B cell (primary cell): ENCODE measurements at regions not wholly inside any gene's neighbourhood (a gene's known extent, or its start where the extent isn't known, plus 50 kb on each side); places are given as distances from the start of the nearest gene placed in this dataset.

ENCODE experiments used
- ATAC-seq: fragments of 200-7000 bp; cut with Tn5 transposase; one replicate; pipeline ENCODE4 v1.10.0; 2021; ENCODE audit warnings: low read depth, mild to moderate bottlenecking, moderate number of reproducible peaks, moderate library complexity
- CTCF ChIA-PET: fragments of 350-600 bp; sonication (Branson Sonifier 250); formaldehyde crosslinking; loops from one replicate; lab custom pipeline; 2021; ENCODE audit warnings: antibody characterized with exemption, inconsistent platforms; lab: Charles Lee
- POLR2A ChIA-PET: fragments of 350-600 bp; sonication (Branson Sonifier 250); formaldehyde crosslinking; loops from one replicate; lab custom pipeline; 2021; ENCODE audit warnings: antibody characterized with exemption; lab: Charles Lee
- DNase-seq: peaks from one replicate; pipeline ENCODE4 v3.0.0; 2013
- H2AFZ ChIP-seq: 2 replicates; pipeline ENCODE4 v1.6.1; 2012; ENCODE audit warnings: mild to moderate bottlenecking, low read depth, low read length; ENCODE audit not compliant: insufficient read depth, poor library complexity, severe bottlenecking
- H3K27ac ChIP-seq, 2 donors: 1 replicate in 1 of 2; 2 replicates in 1 of 2; pipeline ENCODE4 v1.5.1; 2012 to 2013; ENCODE audit warnings: low read length in 2 of 2, mild to moderate bottlenecking in 2 of 2, moderate library complexity in 1 of 2
- H3K27me3 ChIP-seq, 4 experiments: fragments of 200-600 bp in 1 of 4; sonication (generic) in 1 of 4; replicated peaks in 1 of 4; 1 replicate in 2 of 4; 2 replicates in 2 of 4; pipeline versions ENCODE4 v1.6.1 to v1.7.0; 2013 to 2016; ENCODE audit warnings: low read length in 3 of 4, mild to moderate bottlenecking in 2 of 4, mixed read lengths in 1 of 4, moderate library complexity in 1 of 4; ENCODE audit not compliant: insufficient read depth in 4 of 4, control insufficient read depth in 3 of 4; ENCODE audit errors: control extremely low read depth in 1 of 4
- H3K36me3 ChIP-seq, 2 experiments: replicated peaks in 1 of 2; 1 replicate in 1 of 2; 2 replicates in 1 of 2; pipeline versions ENCODE4 v1.6.1 to v1.7.1; 2013; ENCODE audit warnings: low read length in 1 of 2; ENCODE audit not compliant: insufficient read depth in 2 of 2, control insufficient read depth in 1 of 2; ENCODE audit errors: control extremely low read depth in 1 of 2, extremely low read depth in 1 of 2
- H3K4me1 ChIP-seq, 2 donors: fragments of 200-600 bp in 1 of 2; sonication (generic) in 1 of 2; 1 replicate in 1 of 2; 2 replicates in 1 of 2; pipeline versions ENCODE4 v1.5.1 to v1.6.1; 2013 to 2017; ENCODE audit warnings: low read length in 2 of 2; ENCODE audit not compliant: control insufficient read depth in 2 of 2, insufficient read depth in 2 of 2
- H3K4me2 ChIP-seq: replicated peaks from 2 replicates; pipeline ENCODE3; 2012; ENCODE audit warnings: mild to moderate bottlenecking, low read depth, low read length; ENCODE audit not compliant: poor library complexity, severe bottlenecking
- H3K4me3 ChIP-seq, 5 experiments: fragments of 200-600 bp in 1 of 5; sonication (generic) in 1 of 5; 1 replicate in 3 of 5; 2 replicates in 2 of 5; pipeline versions ENCODE4 v1.5.1 to v1.7.0; 2011 to 2016; ENCODE audit warnings: low read length in 4 of 5, mild to moderate bottlenecking in 4 of 5, low read depth in 2 of 5, control low read depth in 1 of 5, moderate library complexity in 1 of 5; ENCODE audit not compliant: insufficient read depth in 1 of 5; ENCODE audit errors: control extremely low read depth in 1 of 5, extremely low read depth in 1 of 5
- H3K79me2 ChIP-seq: fragments of 200-600 bp; sonication (generic); one replicate; pipeline ENCODE4 v1.6.0; 2016; ENCODE audit warnings: low read length; ENCODE audit not compliant: control insufficient read depth, insufficient read depth
- H3K9ac ChIP-seq: fragments of 200-600 bp; sonication (generic); 2 replicates; pipeline ENCODE4 v1.6.1; 2017; ENCODE audit warnings: mild to moderate bottlenecking, low read length, moderate library complexity
- H3K9me3 ChIP-seq, 3 donors: one replicate each; pipeline versions ENCODE4 v1.6.1 to v1.7.1; 2013; ENCODE audit warnings: low read length in 2 of 3; ENCODE audit not compliant: control insufficient read depth in 2 of 3, insufficient read depth in 1 of 3; ENCODE audit errors: control extremely low read depth in 1 of 3
- H4K20me1 ChIP-seq: 2 replicates; pipeline ENCODE4 v1.6.0; 2012; ENCODE audit warnings: mild to moderate bottlenecking, low read length; ENCODE audit not compliant: insufficient read depth, control insufficient read depth, poor library complexity, severe bottlenecking
- H3K27ac Mint-ChIP-seq: one replicate; pipeline ENCODE4 v1.8.0; 2021; ENCODE audit warnings: mixed read lengths
- H3K27me3 Mint-ChIP-seq: one replicate; pipeline ENCODE4 v1.8.0; 2021; ENCODE audit warnings: mixed read lengths
- H3K4me1 Mint-ChIP-seq: one replicate; pipeline ENCODE4 v1.8.0; 2021; ENCODE audit warnings: mixed read lengths
- H3K4me3 Mint-ChIP-seq: one replicate; pipeline ENCODE4 v1.8.0; 2021; ENCODE audit warnings: mixed read lengths
- H3K9me3 Mint-ChIP-seq: one replicate; pipeline ENCODE4 v1.8.0; 2022; ENCODE audit warnings: mixed read lengths; ENCODE audit not compliant: insufficient read depth
- CTCF ChIP-seq: fragments of 200-600 bp; IDR thresholded peaks from one replicate; pipeline ENCODE4 v1.8.0; 2022; ENCODE audit warnings: antibody characterized with exemption, mild to moderate bottlenecking
- EZH2 ChIP-seq: IDR thresholded peaks from 2 replicates; pipeline ENCODE4 v1.6.1; 2012; ENCODE audit warnings: borderline replicate concordance, low read depth, mild to moderate bottlenecking, moderate library complexity, low read length; ENCODE audit not compliant: insufficient read depth, poor library complexity, severe bottlenecking
- WGBS: methylation state at CpG from one replicate; pipeline ENCODE4 v1.1.5; 2013; ENCODE audit warnings: missing lambda C conversion rate; ENCODE audit not compliant: insufficient coverage; 5-methylcytosine and 5-hydroxymethylcytosine counted together
- intact Hi-C: fragments of 100-400 bp; cut with micrococcal nuclease; formaldehyde crosslinking; loops from one replicate; pipeline ENCODE4 v1.10.0; 2022

- DNase-seq: no peak
- Histone ChIP-seq H3K9ac (no peak overlapping the region), H3K4me3 (no peak overlapping the region), H4K20me1 (no peaks in the 10 kb centered on the region), H3K4me1 (no peaks in the 10 kb centered on the region), H3K27ac (no peak overlapping the region), H3K27me3 (no peaks in the 10 kb centered on the region), H3K4me2 (no peak overlapping the region), H3K36me3 (no peaks in the 10 kb centered on the region), H3K9me3 (no peaks in the 10 kb centered on the region), H2AFZ (no peak overlapping the region), H3K79me2 (no peaks in the 10 kb centered on the region)
- ATAC-seq: no peak
- 67% methylated on average over 1 of the region's 1 CpG for WGBS
- ChIA-PET POLR2A (no interaction called here), CTCF (no interaction called here)
- TF ChIP-seq CTCF (no peak), EZH2 (no peak)
- intact Hi-C loops: no loop called here
- Mint-ChIP-seq H3K27me3 (no peaks in the 10 kb centered on the region), H3K9me3 (no peaks in the 10 kb centered on the region), H3K27ac (no peak overlapping the region), H3K4me1 (no peaks in the 10 kb centered on the region), H3K4me3 (no peak overlapping the region)
Measured at GRCh38 chr2:72057308-72057707, 90.4 kb downstream of the CYP26B1 start.

- no peaks in the 10 kb centered on the region for H3K36me3 ChIP-seq
- H3K79me2 ChIP-seq: no peaks in the 10 kb centered on the region
- Mint-ChIP-seq H3K9me3 (no peaks in the 10 kb centered on the region), H3K27ac (no peak overlapping the region), H3K4me1 (no peaks in the 10 kb centered on the region), H3K27me3 (no peaks in the 10 kb centered on the region), H3K4me3 (no peak overlapping the region)
- no peak overlapping the region for H3K4me3 ChIP-seq
- H3K9ac ChIP-seq: no peak overlapping the region
- ChIA-PET POLR2A (no interaction called here), CTCF (no interaction called here)
- WGBS: 100% methylated on average over 1 of the region's 4 CpGs
- TF ChIP-seq CTCF (no peak), EZH2 (no peak)
- DNase-seq (no peak), ATAC-seq (no peak)
- H3K27ac ChIP-seq: no peak overlapping the region
- H3K9me3 ChIP-seq: no peaks in the 10 kb centered on the region
- H2AFZ ChIP-seq: no peak overlapping the region
- H3K4me2 ChIP-seq: no peak overlapping the region
- no peaks in the 10 kb centered on the region for H3K4me1 ChIP-seq
- intact Hi-C loops: no loop called here
- H4K20me1 ChIP-seq: no peaks in the 10 kb centered on the region
- no peaks in the 10 kb centered on the region for H3K27me3 ChIP-seq
Measured at GRCh38 chr2:72051971-72052505, 95.6 kb downstream of the CYP26B1 start.
